ENCODE measurements at regions not wholly inside any gene's neighbourhood (a gene's known extent, or its start where the extent isn't known, plus 50 kb on each side); places are given as distances from the start of the nearest gene placed in this dataset.

DNA sequence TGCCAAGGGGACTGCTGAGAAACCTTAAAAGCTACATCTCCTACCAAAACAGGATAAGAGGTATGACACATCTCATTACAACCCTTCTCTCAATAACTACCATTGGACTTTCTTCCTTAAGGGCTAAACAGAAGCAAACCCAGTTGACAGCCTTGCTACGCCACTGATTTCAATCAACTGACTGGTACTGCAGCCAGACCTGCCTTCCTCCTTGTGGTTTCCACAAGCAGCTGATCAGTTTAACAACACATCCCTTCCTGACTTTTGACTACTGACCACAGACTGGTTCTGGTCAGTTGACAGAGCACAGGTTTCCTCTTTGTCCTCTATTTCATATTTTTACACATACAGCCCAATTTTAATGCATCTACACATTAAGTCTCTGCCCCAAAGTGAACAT, 108.8 kb downstream of the ADAMTS1 start:
- TF ChIP-seq CTCF (IDR thresholded peaks at IDR 0.05) (no peak), POLR2A (IDR thresholded peaks at IDR 0.05) (no peak)
